H9 (cell line): ENCODE measurements at regions not wholly inside any gene's neighbourhood (a gene's known extent, or its start where the extent isn't known, plus 50 kb on each side); places are given as distances from the start of the nearest gene placed in this dataset.
"Not testable (repeated sequence)": the region's sequence is repeated elsewhere in the genome, so short reads cannot be mapped to it uniquely, and the experiment has no call there.

Experiments
- DNase-seq: peaks from one replicate; pipeline ENCODE4 v3.0.0-alpha.2; 2017
- H2AFZ ChIP-seq: one replicate; pipeline ENCODE4 v1.6.1; 2013; ENCODE audit warnings: mild to moderate bottlenecking, low read length, control low read depth, moderate library complexity
- H2AK5ac ChIP-seq: 2 replicates; pipeline ENCODE4 v1.6.1; 2013; ENCODE audit warnings: low read length, control low read depth, mixed read lengths; ENCODE audit not compliant: insufficient read length
- H2BK120ac ChIP-seq: one replicate; pipeline ENCODE4 v1.6.1; 2013; ENCODE audit warnings: low read depth, mild to moderate bottlenecking, low read length, control low read depth, inconsistent platforms; ENCODE audit not compliant: poor library complexity, severe bottlenecking
- H2BK12ac ChIP-seq: 2 replicates; pipeline ENCODE4 v1.6.1; 2013; ENCODE audit warnings: low read length, control low read depth, mixed read lengths, low read depth; ENCODE audit not compliant: insufficient read length
- H2BK15ac ChIP-seq: 2 replicates; pipeline ENCODE4 v1.6.1; 2013; ENCODE audit warnings: low read depth, low read length, control low read depth
- H2BK20ac ChIP-seq: one replicate; pipeline ENCODE4 v1.6.1; 2013; ENCODE audit warnings: low read depth, mild to moderate bottlenecking, low read length, control low read depth, inconsistent platforms; ENCODE audit not compliant: poor library complexity, severe bottlenecking
- H2BK5ac ChIP-seq: 2 replicates; pipeline ENCODE4 v1.6.1; 2013; ENCODE audit warnings: low read length, control low read depth, mixed read lengths; ENCODE audit not compliant: insufficient read length
- H3K14ac ChIP-seq: 2 replicates; pipeline ENCODE4 v1.6.1; 2013; ENCODE audit warnings: low read length, control low read depth; ENCODE audit not compliant: insufficient read depth
- H3K18ac ChIP-seq: 2 replicates; pipeline ENCODE4 v1.6.1; 2013; ENCODE audit warnings: low read depth, mild to moderate bottlenecking, mixed read lengths, low read length, control low read depth; ENCODE audit not compliant: insufficient read length
- H3K23ac ChIP-seq: 2 replicates; pipeline ENCODE4 v1.6.1; 2013; ENCODE audit warnings: low read length, control low read depth, mixed read lengths, low read depth; ENCODE audit not compliant: insufficient read length
- H3K23me2 ChIP-seq: 2 replicates; pipeline ENCODE4 v1.6.1; 2013; ENCODE audit warnings: low read depth, mild to moderate bottlenecking, mixed read lengths, low read length, control low read depth; ENCODE audit not compliant: insufficient read length, poor library complexity, severe bottlenecking
- H3K27ac ChIP-seq: 2 replicates; pipeline ENCODE4 v1.5.1; 2013; ENCODE audit warnings: low read length, control low read depth, mixed read lengths, low read depth; ENCODE audit not compliant: insufficient read length
- H3K27me3 ChIP-seq: 2 replicates; pipeline ENCODE4 v1.6.1; 2013; ENCODE audit warnings: low read length, control low read depth, inconsistent platforms; ENCODE audit not compliant: insufficient read depth
- H3K4ac ChIP-seq: 2 replicates; pipeline ENCODE4 v1.6.1; 2013; ENCODE audit warnings: low read depth, mild to moderate bottlenecking, control low read depth, inconsistent platforms, low read length, moderate library complexity
- H3K4me1 ChIP-seq: 2 replicates; pipeline ENCODE4 v1.6.1; 2013; ENCODE audit warnings: low read length, control low read depth, inconsistent platforms; ENCODE audit not compliant: insufficient read depth
- H3K4me2 ChIP-seq: 2 replicates; pipeline ENCODE4 v1.6.1; 2013; ENCODE audit warnings: low read length, control low read depth, mixed read lengths; ENCODE audit not compliant: insufficient read length, insufficient read depth
- H3K56ac ChIP-seq: 2 replicates; pipeline ENCODE4 v1.6.1; 2013; ENCODE audit warnings: low read depth, mild to moderate bottlenecking, mixed read lengths, low read length, control low read depth; ENCODE audit not compliant: insufficient read length
- H3K79me1 ChIP-seq: 2 replicates; pipeline ENCODE4 v1.6.1; 2013; ENCODE audit warnings: low read depth, mild to moderate bottlenecking, moderate library complexity, low read length, control low read depth, inconsistent platforms; ENCODE audit not compliant: insufficient read depth, poor library complexity, severe bottlenecking
- H3K79me2 ChIP-seq: 2 replicates; pipeline ENCODE4 v1.6.1; 2013; ENCODE audit warnings: low read length, control low read depth, inconsistent platforms; ENCODE audit not compliant: insufficient read depth
- H3K9ac ChIP-seq: 2 replicates; pipeline ENCODE4 v1.6.1; 2013; ENCODE audit warnings: low read length, control low read depth, mixed read lengths; ENCODE audit not compliant: insufficient read length; ENCODE audit errors: extremely low read depth
- H3K9me3 ChIP-seq: one replicate; pipeline ENCODE4 v1.6.1; 2013; ENCODE audit warnings: low read depth, low read length, inconsistent platforms; ENCODE audit not compliant: control insufficient read depth
- H3T11ph ChIP-seq: one replicate; pipeline ENCODE4 v1.6.1; 2013; ENCODE audit warnings: mild to moderate bottlenecking, low read length, control low read depth, inconsistent platforms
- H4K20me1 ChIP-seq: one replicate; pipeline ENCODE4 v1.6.1; 2013; ENCODE audit not compliant: control insufficient read depth, insufficient read length, insufficient read depth
- H4K5ac ChIP-seq: 2 replicates; pipeline ENCODE4 v1.6.1; 2013; ENCODE audit warnings: low read depth, mild to moderate bottlenecking, mixed read lengths, low read length, control low read depth; ENCODE audit not compliant: insufficient read length
- H4K8ac ChIP-seq: replicated peaks from 2 replicates; pipeline ENCODE4 v1.6.1; 2013; ENCODE audit warnings: low read length, control low read depth, mixed read lengths, low read depth; ENCODE audit not compliant: insufficient read length
- H4K91ac ChIP-seq: 2 replicates; pipeline ENCODE4 v1.6.1; 2013; ENCODE audit warnings: low read depth, mild to moderate bottlenecking, moderate library complexity, mixed read lengths, low read length, control low read depth; ENCODE audit not compliant: insufficient read length
- H3K27ac Mint-ChIP-seq, 3 experiments: 2 replicates in 2 of 3; 3 replicates in 1 of 3; pipeline ENCODE4 v1.8.0; 2020 to 2021; ENCODE audit warnings: mixed read lengths in 3 of 3, mild to moderate bottlenecking in 1 of 3, moderate library complexity in 1 of 3
- H3K27me3 Mint-ChIP-seq: 2 replicates; pipeline ENCODE4 v1.8.0; 2021; ENCODE audit warnings: low read depth, mild to moderate bottlenecking, moderate library complexity, mixed read lengths
- H3K36me3 Mint-ChIP-seq, 3 experiments: 2 replicates in 2 of 3; 3 replicates in 1 of 3; pipeline ENCODE4 v1.8.0; 2020 to 2021; ENCODE audit warnings: low read depth in 3 of 3, mixed read lengths in 3 of 3; ENCODE audit not compliant: insufficient read depth in 1 of 3
- H3K4me1 Mint-ChIP-seq, 2 experiments: 2 replicates each; pipeline ENCODE4 v1.8.0; 2020; ENCODE audit warnings: mixed read lengths in 2 of 2
- H3K4me3 Mint-ChIP-seq, 2 experiments: 2 replicates in 1 of 2; 3 replicates in 1 of 2; pipeline ENCODE4 v1.8.0; 2020 to 2021; ENCODE audit warnings: mild to moderate bottlenecking in 2 of 2, mixed read lengths in 2 of 2, moderate library complexity in 1 of 2
- H3K9me3 Mint-ChIP-seq, 2 experiments: 2 replicates in 1 of 2; 3 replicates in 1 of 2; pipeline ENCODE4 v1.8.0; 2020; ENCODE audit warnings: mild to moderate bottlenecking in 2 of 2, mixed read lengths in 2 of 2, moderate library complexity in 1 of 2
- CTCF ChIP-seq: fragments of 200-600 bp; sonication (generic); conservative IDR thresholded peaks from 3 replicates; pipeline ENCODE4 v1.8.0; 2021; ENCODE audit warnings: antibody characterized with exemption, mild to moderate bottlenecking
- WGBS: extraction: QIAGEN DNeasy Blood & Tissue Kit; methylation state at CpG from one replicate; pipeline ENCODE4 v1.1.7; 2013; ENCODE audit warnings: missing lambda C conversion rate, low lambda C conversion rate, mixed read lengths; ENCODE audit not compliant: insufficient read length; ENCODE audit errors: extremely low coverage; 5-methylcytosine and 5-hydroxymethylcytosine counted together

- no peak overlapping the region for H3K9ac ChIP-seq
- H3T11ph ChIP-seq, result no peak overlapping the region
- no peak overlapping the region for H2BK5ac ChIP-seq
- H3K23ac ChIP-seq, result no peak overlapping the region
- no peaks in the 10 kb centered on the region for H3K4me1 ChIP-seq
- H2AFZ ChIP-seq, result no peak overlapping the region
- H2BK120ac ChIP-seq, result no peak overlapping the region
- DNase-seq, result no peak
- H3K79me1 ChIP-seq, result no peaks in the 10 kb centered on the region
- H3K27ac ChIP-seq, result no peak overlapping the region
- H3K79me2 ChIP-seq, result no peaks in the 10 kb centered on the region
- H3K23me2 ChIP-seq, result no peaks in the 10 kb centered on the region
- H3K56ac ChIP-seq, result no peak overlapping the region
- H3K4me3 Mint-ChIP-seq, result no peak overlapping the region
- no peak overlapping the region for H3K4me2 ChIP-seq
- H4K20me1 ChIP-seq, result no peaks in the 10 kb centered on the region
- WGBS, result no CpG with 5 or more reads among the region's 1 CpG
- H2BK20ac ChIP-seq, result no peak overlapping the region
- no peak overlapping the region for H3K14ac ChIP-seq
- no peak overlapping the region for H2AK5ac ChIP-seq
- TF ChIP-seq CTCF, result no peak
- no peaks in the 10 kb centered on the region for H3K9me3 ChIP-seq
- H3K27me3 Mint-ChIP-seq, result no peaks in the 10 kb centered on the region
- no peak overlapping the region for H4K5ac ChIP-seq
- no peak overlapping the region for H3K27ac Mint-ChIP-seq
- peaks cover 5 to 6% of the 10 kb centered on the region in 2 experiments; a peak in 3 of 4 replicates for H3K4me1 Mint-ChIP-seq
- no peaks in the 10 kb centered on the region for H3K9me3 Mint-ChIP-seq
- H3K27me3 ChIP-seq, result no peaks in the 10 kb centered on the region
- H4K8ac ChIP-seq, result no peak overlapping the region
- no peak overlapping the region for H3K18ac ChIP-seq
- no peak overlapping the region for H2BK12ac ChIP-seq
- H4K91ac ChIP-seq, result no peak overlapping the region
- no peak overlapping the region for H2BK15ac ChIP-seq
- no peak overlapping the region for H3K4ac ChIP-seq
- H3K36me3 Mint-ChIP-seq, result no peaks in the 10 kb centered on the region
These were observed 228.1 kb upstream of the FAT3 start for GRCh38 chr11:91996526-91996925.

GRCh38 chr11:91988443-91988842, 236.2 kb upstream of the FAT3 start:
- H3K4ac ChIP-seq, H3K27me3 Mint-ChIP-seq, H4K91ac ChIP-seq, H3K9me3 ChIP-seq, DNase-seq, H3K4me2 ChIP-seq, H2BK5ac ChIP-seq, H4K5ac ChIP-seq, H4K20me1 ChIP-seq, H3K27me3 ChIP-seq, H3K56ac ChIP-seq, H4K8ac ChIP-seq, H3K23ac ChIP-seq, H3K9ac ChIP-seq, H3K23me2 ChIP-seq, H3K36me3 Mint-ChIP-seq, H2BK15ac ChIP-seq, H2AFZ ChIP-seq, H3K79me1 ChIP-seq, H3K18ac ChIP-seq, H2AK5ac ChIP-seq, H3K4me1 ChIP-seq, H3K27ac ChIP-seq, H3K79me2 ChIP-seq, H3K9me3 Mint-ChIP-seq, H2BK120ac ChIP-seq, H2BK12ac ChIP-seq, H2BK20ac ChIP-seq, H3T11ph ChIP-seq, H3K27ac Mint-ChIP-seq, H3K4me3 Mint-ChIP-seq, H3K14ac ChIP-seq: not testable (repeated sequence)
- H3K4me1 Mint-ChIP-seq, result peaks cover 13 to 18% of the 10 kb centered on the region in 2 experiments
